MM.1S (cell line): ENCODE measurements at regions not wholly inside any gene's neighbourhood (a gene's known extent, or its start where the extent isn't known, plus 50 kb on each side); places are given as distances from the start of the nearest gene placed in this dataset.

ENCODE experiments used
- DNase-seq: peaks from one replicate; pipeline ENCODE4 v3.0.0-alpha.2; 2015
- H2AFZ ChIP-seq: fragments of 300-600 bp; sonication (generic); 2 replicates; pipeline ENCODE4 v1.6.0; 2016; ENCODE audit warnings: antibody characterized with exemption, low read length
- H3F3A ChIP-seq: fragments of 300-600 bp; sonication (generic); 2 replicates; pipeline ENCODE4 v1.6.1; 2016; ENCODE audit warnings: mild to moderate bottlenecking, antibody characterized with exemption, low read length, moderate library complexity, mixed read lengths; ENCODE audit not compliant: insufficient read depth
- H3K27ac ChIP-seq: fragments of 300-600 bp; sonication (generic); 2 replicates; pipeline ENCODE4 v1.5.1; 2016; ENCODE audit warnings: mild to moderate bottlenecking, low read length
- H3K27me3 ChIP-seq: fragments of 300-600 bp; sonication (generic); replicated peaks from 2 replicates; pipeline ENCODE4 v1.6.0; 2016; ENCODE audit warnings: low read length; ENCODE audit not compliant: insufficient read depth
- H3K36me3 ChIP-seq: fragments of 300-600 bp; sonication (generic); replicated peaks from 2 replicates; pipeline ENCODE4 v1.6.1; 2016; ENCODE audit warnings: mild to moderate bottlenecking, low read length, mixed read lengths; ENCODE audit not compliant: insufficient read depth
- H3K4me1 ChIP-seq: fragments of 300-600 bp; sonication (generic); 2 replicates; pipeline ENCODE4 v1.6.1; 2016; ENCODE audit warnings: low read length, mixed read lengths
- H3K4me2 ChIP-seq: fragments of 300-600 bp; sonication (generic); 2 replicates; pipeline ENCODE4 v1.6.0; 2016; ENCODE audit warnings: low read depth, low read length
- H3K4me3 ChIP-seq: fragments of 300-600 bp; sonication (generic); 2 replicates; pipeline ENCODE4 v1.5.1; 2016; ENCODE audit warnings: low read length, mixed read lengths
- H3K79me2 ChIP-seq: fragments of 300-600 bp; sonication (generic); 2 replicates; pipeline ENCODE4 v1.6.1; 2016; ENCODE audit warnings: mixed run types, low read length, mixed read lengths
- H3K9ac ChIP-seq: fragments of 300-600 bp; sonication (generic); 2 replicates; pipeline ENCODE4 v1.6.1; 2016; ENCODE audit warnings: low read length, mixed read lengths
- H3K9me2 ChIP-seq: fragments of 300-600 bp; sonication (generic); replicated peaks from 2 replicates; pipeline ENCODE4 v1.6.1; 2016; ENCODE audit warnings: mild to moderate bottlenecking, low read length, mixed read lengths; ENCODE audit not compliant: insufficient read depth
- H3K9me3 ChIP-seq: fragments of 300-600 bp; sonication (generic); replicated peaks from 2 replicates; pipeline ENCODE4 v1.6.1; 2016; ENCODE audit warnings: mild to moderate bottlenecking, low read length, mixed read lengths; ENCODE audit not compliant: insufficient read depth
- H4K20me1 ChIP-seq: fragments of 300-600 bp; sonication (generic); 2 replicates; pipeline ENCODE4 v1.6.1; 2016; ENCODE audit warnings: mild to moderate bottlenecking, low read length, moderate library complexity, mixed read lengths; ENCODE audit not compliant: insufficient read depth
- CTCF ChIP-seq: fragments of 300-600 bp; sonication (generic); IDR thresholded peaks from 2 replicates; pipeline ENCODE4 v1.5.1; 2016; ENCODE audit warnings: antibody characterized with exemption, low read length, mixed read lengths
- EZH2 ChIP-seq: fragments of 300-600 bp; sonication (generic); optimal IDR thresholded peaks from 2 replicates; pipeline ENCODE3; 2017; ENCODE audit warnings: low read depth, mild to moderate bottlenecking, antibody characterized with exemption, low read length, mixed read lengths
- EZH2phosphoT487 ChIP-seq: fragments of 300-600 bp; sonication (generic); IDR thresholded peaks from 2 replicates; pipeline ENCODE4 v1.6.1; 2018; ENCODE audit warnings: antibody characterized with exemption, low read length

- H3K4me2 ChIP-seq = no peak overlapping the region
- no peak overlapping the region for H2AFZ ChIP-seq
- H3K27me3 ChIP-seq = no peaks in the 10 kb centered on the region
- no peaks in the 10 kb centered on the region for H3K4me1 ChIP-seq
- H3K9me2 ChIP-seq = no peaks in the 10 kb centered on the region
- H3K9me3 ChIP-seq = no peaks in the 10 kb centered on the region
- H3K27ac ChIP-seq = no peak overlapping the region
- H4K20me1 ChIP-seq = no peaks in the 10 kb centered on the region
- no peaks in the 10 kb centered on the region for H3K79me2 ChIP-seq
- no peaks in the 10 kb centered on the region for H3F3A ChIP-seq
- no peak for TF ChIP-seq EZH2
- no peak for TF ChIP-seq EZH2phosphoT487
- TF ChIP-seq CTCF = no peak
- H3K36me3 ChIP-seq = no peaks in the 10 kb centered on the region
- no peak for DNase-seq
- no peak overlapping the region for H3K9ac ChIP-seq
- H3K4me3 ChIP-seq = no peak overlapping the region
Measured at GRCh38 chr11:43555816-43556611, 124.5 kb upstream of the HSD17B12 start.

GRCh38 chr11:43556612-43557375 is 123.7 kb upstream of the HSD17B12 start:
- Histone ChIP-seq H3K9ac (no peak overlapping the region), H4K20me1 (no peaks in the 10 kb centered on the region), H3K9me3 (no peaks in the 10 kb centered on the region), H3K4me1 (no peaks in the 10 kb centered on the region), H3K9me2 (no peaks in the 10 kb centered on the region), H3K4me3 (no peak overlapping the region), H3K79me2 (no peaks in the 10 kb centered on the region), H3K27me3 (no peaks in the 10 kb centered on the region), H2AFZ (no peak overlapping the region), H3K27ac (no peak overlapping the region), H3K36me3 (no peaks in the 10 kb centered on the region), H3F3A (no peaks in the 10 kb centered on the region), H3K4me2 (no peak overlapping the region)
- TF ChIP-seq CTCF (no peak), EZH2phosphoT487 (no peak), EZH2 (no peak)
- DNase-seq = no peak

- Histone ChIP-seq H3K36me3 (no peaks in the 10 kb centered on the region), H3K27ac (no peak overlapping the region), H3K4me2 (no peak overlapping the region), H3K79me2 (no peaks in the 10 kb centered on the region), H3K4me3 (no peak overlapping the region), H3K9me2 (no peaks in the 10 kb centered on the region), H4K20me1 (no peaks in the 10 kb centered on the region), H3K9ac (no peak overlapping the region), H3K9me3 (no peaks in the 10 kb centered on the region), H3K27me3 (no peaks in the 10 kb centered on the region), H3K4me1 (no peaks in the 10 kb centered on the region), H3F3A (no peaks in the 10 kb centered on the region), H2AFZ (no peak overlapping the region)
- DNase-seq = no peak
- TF ChIP-seq EZH2 (no peak), CTCF (no peak), EZH2phosphoT487 (no peak)
Measured at GRCh38 chr11:43557553-43558110, 122.9 kb upstream of the HSD17B12 start.
